GM21786 (cell line): ENCODE measurements at regions not wholly inside any gene's neighbourhood (a gene's known extent, or its start where the extent isn't known, plus 50 kb on each side); places are given as distances from the start of the nearest gene placed in this dataset.
"Not testable (repeated sequence)": the region's sequence is repeated elsewhere in the genome, so short reads cannot be mapped to it uniquely, and the experiment has no call there.

Source experiments
- ATAC-seq: cut with Tn5 transposase; IDR thresholded peaks from one replicate; pipeline ENCODE4 v1.9.1; 2021; ENCODE audit not compliant: unreplicated experiment

GRCh38 chr13:67416047-67416925 is 186.2 kb upstream of the PCDH9 start:
- ATAC-seq, result peak; percentile 79

GRCh38 chr13:67410645-67411044 is 180.5 kb upstream of the PCDH9 start:
- no peak for ATAC-seq

GRCh38 chr13:67408798-67409197 is 178.7 kb upstream of the PCDH9 start:
- ATAC-seq, result no peak

DNA sequence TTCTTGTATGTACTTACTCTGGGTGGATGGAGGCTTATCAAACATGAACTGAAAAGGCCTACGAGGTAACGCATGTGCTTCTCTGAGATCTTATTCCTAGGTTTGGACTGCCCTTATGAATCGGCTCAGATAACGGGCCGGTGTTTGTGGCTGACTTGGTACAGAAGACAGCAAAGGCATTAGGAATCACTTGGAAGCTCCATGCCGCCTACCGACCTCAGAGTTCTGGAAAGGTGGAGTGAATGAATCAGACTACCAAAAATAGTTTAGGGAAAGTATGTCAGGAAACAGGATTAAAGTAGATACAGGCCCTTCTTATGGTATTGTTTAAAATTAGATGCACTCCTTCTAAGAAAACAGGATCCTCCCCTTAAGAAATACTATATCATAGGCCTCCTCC is 172.4 kb upstream of the PCDH9 start:
- no peak for ATAC-seq

- ATAC-seq, result no peak
These were observed 165.4 kb upstream of the PCDH9 start for GRCh38 chr13:67395577-67395976.

GRCh38 chr13:67392014-67392413 is 161.9 kb upstream of the PCDH9 start:
- ATAC-seq, result no peak

DNA sequence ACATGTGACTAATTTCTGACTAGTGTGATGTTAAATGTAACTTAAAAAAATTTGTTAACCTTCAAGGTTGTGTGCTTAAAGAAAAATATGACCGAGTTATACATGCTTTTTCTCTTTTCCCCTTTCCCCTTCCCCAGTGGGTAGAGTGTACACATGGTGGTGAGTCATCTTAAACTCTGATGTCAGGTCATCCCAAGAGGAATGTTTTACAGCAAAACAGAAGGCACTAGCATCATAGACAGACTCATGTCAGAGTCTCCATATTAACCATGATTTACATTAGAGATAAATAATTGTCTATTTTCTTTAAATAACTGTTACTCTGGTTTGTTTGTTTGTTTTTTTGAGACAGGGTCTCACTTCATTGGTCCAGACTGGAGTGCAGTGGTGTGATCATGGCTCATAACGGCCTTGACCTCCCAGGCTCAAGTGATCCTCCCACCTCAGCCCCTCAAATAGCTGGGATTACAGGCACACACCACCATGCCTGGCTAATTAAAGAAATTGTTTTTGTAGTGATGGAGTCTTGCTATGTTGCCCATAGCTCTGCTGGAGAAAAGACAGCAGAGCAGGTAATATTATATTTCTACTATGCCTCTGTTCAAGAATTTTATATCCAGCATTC is 160.4 kb upstream of the PCDH9 start:
- no peak for ATAC-seq

DNA sequence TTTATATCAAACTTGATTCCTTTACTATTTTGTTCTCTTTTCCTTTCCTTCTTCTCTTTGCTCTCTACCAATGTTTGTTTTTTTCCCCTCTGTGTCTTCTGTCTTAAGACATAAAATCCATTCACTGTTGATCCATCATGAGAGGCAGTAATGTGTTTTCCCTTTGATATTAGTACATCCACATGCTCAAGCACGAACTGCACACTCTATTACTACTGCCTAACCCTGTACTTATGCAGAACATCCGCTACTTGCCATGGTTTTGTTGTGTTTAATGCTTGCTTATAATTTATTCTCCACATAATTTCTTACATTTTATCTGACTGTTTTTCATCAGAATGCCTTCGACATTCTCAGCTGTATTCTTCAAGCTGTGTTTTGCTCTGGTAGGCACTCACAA is 159.0 kb upstream of the PCDH9 start:
- ATAC-seq, result no peak

DNA sequence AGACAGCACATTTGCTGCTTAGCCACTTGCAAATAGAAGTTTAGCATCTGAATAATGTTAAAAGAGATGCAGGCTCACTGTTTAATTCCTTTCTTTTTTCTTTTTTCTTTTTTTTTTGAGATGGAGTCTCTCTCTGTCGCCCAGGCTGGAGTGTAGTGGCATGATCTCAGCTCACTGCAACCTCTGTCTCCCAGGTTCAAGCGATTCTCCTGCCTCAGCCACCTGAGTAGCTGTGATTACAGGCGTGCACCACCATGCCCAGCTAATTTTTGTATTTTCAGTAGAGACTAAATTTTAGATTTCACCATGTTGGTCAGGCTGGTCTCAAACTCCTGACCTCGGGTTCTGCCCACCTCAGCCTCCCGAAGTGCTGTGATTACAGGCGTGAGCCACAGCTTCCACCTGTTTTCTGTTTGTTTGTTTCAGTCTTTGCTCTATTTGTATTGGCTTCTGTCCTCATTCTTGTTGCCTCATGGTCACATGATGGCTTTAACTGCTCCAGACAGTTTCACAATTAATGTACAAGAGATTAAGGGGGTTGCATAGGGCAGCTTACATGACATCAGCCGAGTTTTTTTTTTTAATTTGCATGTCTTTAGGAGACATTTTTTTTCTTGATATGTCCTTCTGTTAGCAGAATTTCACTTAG is 153.1 kb upstream of the PCDH9 start:
- not testable (repeated sequence) for ATAC-seq

- ATAC-seq, result no peak
These were observed 147.8 kb upstream of the PCDH9 start for GRCh38 chr13:67377919-67378318.

- ATAC-seq, result no peak
These were observed 144.3 kb upstream of the PCDH9 start for GRCh38 chr13:67374391-67374790.

GRCh38 chr13:67372868-67373464 is 142.8 kb upstream of the PCDH9 start:
- no peak for ATAC-seq

GRCh38 chr13:67369895-67370660 is 139.9 kb upstream of the PCDH9 start:
- no peak for ATAC-seq

- ATAC-seq, result no peak
These were observed 137.3 kb upstream of the PCDH9 start for GRCh38 chr13:67367399-67367798.

GRCh38 chr13:67366533-67366932 is 136.4 kb upstream of the PCDH9 start:
- no peak for ATAC-seq

GRCh38 chr13:67355812-67356476 is 125.8 kb upstream of the PCDH9 start:
- ATAC-seq, result no peak

DNA sequence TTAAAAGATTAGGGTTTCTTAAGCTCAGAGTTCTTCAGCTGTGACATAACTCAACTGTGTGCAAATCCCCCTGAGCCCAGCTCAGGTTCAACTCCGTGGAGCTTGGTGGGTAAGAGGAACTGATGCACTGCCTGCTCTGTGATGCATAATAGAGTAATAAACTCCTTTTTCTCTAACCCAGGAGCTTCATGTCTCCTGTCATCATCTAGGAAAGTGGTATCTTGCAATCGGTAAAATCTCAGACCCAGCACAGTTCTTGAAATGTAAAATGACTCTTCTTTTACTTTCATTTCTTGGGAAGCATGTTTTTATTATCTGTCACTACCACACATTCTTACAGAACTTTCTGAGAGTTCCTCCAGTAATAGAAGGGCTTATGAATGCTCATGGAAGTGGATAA is 123.8 kb upstream of the PCDH9 start:
- ATAC-seq, result no peak

GRCh38 chr13:67353031-67353430 is 122.9 kb upstream of the PCDH9 start:
- no peak for ATAC-seq

DNA sequence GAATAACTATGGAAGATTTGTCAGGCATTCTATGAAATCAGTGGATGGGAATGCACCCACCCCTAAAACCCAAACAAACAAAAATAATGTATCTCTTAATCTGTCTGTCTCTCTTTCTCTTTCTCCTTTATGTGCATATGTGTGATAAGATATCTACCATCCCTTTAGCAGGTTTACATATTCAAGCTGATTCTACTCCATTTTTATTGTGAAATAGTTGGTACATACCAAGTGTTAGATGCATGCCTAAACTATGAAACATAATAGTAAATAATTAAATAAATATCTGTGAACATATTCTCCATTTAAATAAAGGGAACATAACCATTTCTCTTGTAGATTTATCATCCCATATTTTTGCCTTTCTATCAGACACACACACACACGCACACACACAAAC is 121.8 kb upstream of the PCDH9 start:
- no peak for ATAC-seq

DNA sequence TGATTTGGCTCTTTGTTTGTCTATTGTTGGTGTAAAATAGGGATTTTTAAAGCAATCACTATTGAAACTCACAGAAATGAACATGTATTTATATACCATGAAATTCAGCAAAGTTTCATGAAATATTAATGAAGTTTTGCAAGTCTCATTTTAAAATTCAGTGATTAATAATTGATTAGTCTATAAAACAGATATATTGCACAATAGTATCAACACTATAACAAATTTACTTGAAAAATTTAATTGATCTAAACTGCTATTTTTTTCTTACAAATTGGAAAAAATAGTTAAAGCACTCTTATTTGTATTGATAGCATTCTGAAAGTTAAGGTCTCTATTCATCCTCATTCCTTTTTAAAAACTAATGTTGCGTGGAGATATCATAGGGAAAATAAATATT is 121.0 kb upstream of the PCDH9 start:
- no peak for ATAC-seq
